ENCODE measurements at regions not wholly inside any gene's neighbourhood (a gene's known extent, or its start where the extent isn't known, plus 50 kb on each side); places are given as distances from the start of the nearest gene placed in this dataset.
A peak's percentile ranks its signal among the peaks of the same experiment; 100 is the strongest.

GRCh38 chr4:74615411-74615810 is 170.5 kb downstream of the AREG start:
- DNase-seq (ENCODE audit: low spot score), result no peak

GRCh38 chr4:74618166-74618565 is 173.2 kb downstream of the AREG start:
- no peak for DNase-seq (ENCODE audit: low spot score)

GRCh38 chr4:74618659-74619058 is 173.7 kb downstream of the AREG start:
- DNase-seq (ENCODE audit: low spot score), result no peak

- DNase-seq (ENCODE audit: low spot score), result no peak
Observed at GRCh38 chr4:74619931-74620702, 174.2 kb downstream of the BTC start.

- no peak for DNase-seq (ENCODE audit: low spot score)
Observed at GRCh38 chr4:74621616-74622015, 172.7 kb downstream of the BTC start.

GRCh38 chr4:74623041-74623440 is 171.3 kb downstream of the BTC start:
- peak; percentile 28 for DNase-seq (ENCODE audit: low spot score)

GRCh38 chr4:74624351-74625151 is 169.8 kb downstream of the BTC start:
- DNase-seq (ENCODE audit: low spot score), result peak; percentile 77

- no peak for DNase-seq (ENCODE audit: low spot score)
Observed at GRCh38 chr4:74625981-74626380, 168.3 kb downstream of the BTC start.

GRCh38 chr4:74627093-74627492 is 167.2 kb downstream of the BTC start:
- DNase-seq (ENCODE audit: low spot score), result no peak

- no peak for DNase-seq (ENCODE audit: low spot score)
Observed at GRCh38 chr4:74627504-74627903, 166.8 kb downstream of the BTC start.

- no peak for DNase-seq (ENCODE audit: low spot score)
Observed at GRCh38 chr4:74628852-74629620, 165.3 kb downstream of the BTC start.

- DNase-seq (ENCODE audit: low spot score), result no peak
Observed at GRCh38 chr4:74630551-74630950, 163.8 kb downstream of the BTC start.

GRCh38 chr4:74631338-74631737 is 163.0 kb downstream of the BTC start:
- no peak for DNase-seq (ENCODE audit: low spot score)

GRCh38 chr4:74631988-74632387 is 162.3 kb downstream of the BTC start:
- DNase-seq (ENCODE audit: low spot score), result no peak

- peak; percentile 22 for DNase-seq (ENCODE audit: low spot score)
Observed at GRCh38 chr4:74632634-74633033, 161.7 kb downstream of the BTC start.

- DNase-seq (ENCODE audit: low spot score), result no peak
Observed at GRCh38 chr4:74635074-74635473, 159.2 kb downstream of the BTC start.

- DNase-seq (ENCODE audit: low spot score), result no peak
Observed at GRCh38 chr4:74635490-74636123, 158.7 kb downstream of the BTC start.

GRCh38 chr4:74638001-74638400 is 156.3 kb downstream of the BTC start:
- no peak for DNase-seq (ENCODE audit: low spot score)

- no peak for DNase-seq (ENCODE audit: low spot score)
Observed at GRCh38 chr4:74638689-74639088, 155.6 kb downstream of the BTC start.

- DNase-seq (ENCODE audit: low spot score), result no peak
Observed at GRCh38 chr4:74640111-74640903, 154.0 kb downstream of the BTC start.

- DNase-seq (ENCODE audit: low spot score), result no peak
Observed at GRCh38 chr4:74642006-74642405, 152.3 kb downstream of the BTC start.
